ENCODE measurements at regions not wholly inside any gene's neighbourhood (a gene's known extent, or its start where the extent isn't known, plus 50 kb on each side); places are given as distances from the start of the nearest gene placed in this dataset.

DNA sequence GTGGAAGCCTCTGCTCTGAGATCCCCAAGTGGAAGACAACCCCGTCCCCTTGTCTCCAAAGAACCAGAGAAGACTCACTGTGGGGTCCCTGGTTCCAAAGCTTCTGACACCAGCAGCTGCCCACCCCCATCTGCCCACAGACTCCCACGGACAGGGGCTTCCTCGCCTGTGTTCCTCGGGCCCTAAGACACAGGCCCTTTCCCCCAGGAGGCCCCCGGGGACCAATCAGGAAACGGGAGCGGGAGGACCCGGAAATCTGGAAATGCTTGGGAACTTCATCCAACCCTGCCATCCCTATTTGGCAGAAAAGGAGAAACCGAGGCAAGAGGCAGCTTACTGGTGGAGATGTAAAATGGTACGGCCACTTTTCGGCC is 113.1 kb downstream of the NCOR2 start:
- no peak for TF ChIP-seq EP300 (IDR thresholded peaks at IDR 0.05)
- no peak for TF ChIP-seq CTCF (IDR thresholded peaks at IDR 0.05)
- no peak for TF ChIP-seq POLR2A (IDR thresholded peaks at IDR 0.05; ENCODE audit: low read depth)
- TF ChIP-seq POLR2AphosphoS5 (IDR thresholded peaks at IDR 0.05) = no peak
